BLaER1 treated with 17β-estradiol and CSF1 and Interleukin-3, amounts not matched to agents 10 nM and 100 nM (cell line): ENCODE measurements at regions not wholly inside any gene's neighbourhood (a gene's known extent, or its start where the extent isn't known, plus 50 kb on each side); places are given as distances from the start of the nearest gene placed in this dataset.

Experiments used
- H3K27ac ChIP-seq, 11 experiments: shearing (Covaris generic); formaldehyde crosslinking; 2 replicates each; pipeline ENCODE4 v1.8.1; 2022
- H3K27me3 ChIP-seq, 11 experiments: shearing (Covaris generic); formaldehyde crosslinking; 2 replicates each; pipeline ENCODE4 v1.8.1; 2022
- H3K36me3 ChIP-seq, 11 experiments: shearing (Covaris generic); formaldehyde crosslinking; 2 replicates each; pipeline ENCODE4 v1.8.1; 2022
- H3K4me1 ChIP-seq, 10 experiments: shearing (Covaris generic); formaldehyde crosslinking; 2 replicates each; pipeline ENCODE4 v1.8.1; 2022
- H3K4me2 ChIP-seq, 11 experiments: shearing (Covaris generic); formaldehyde crosslinking; 2 replicates each; pipeline ENCODE4 v1.8.1; 2022
- H3K4me3 ChIP-seq, 10 experiments: shearing (Covaris generic); formaldehyde crosslinking; 2 replicates each; pipeline ENCODE4 v1.8.1; 2022
- H3K9ac ChIP-seq, 11 experiments: shearing (Covaris generic); formaldehyde crosslinking; 2 replicates each; pipeline ENCODE4 v1.8.1; 2022
- H3K9me3 ChIP-seq, 11 experiments: shearing (Covaris generic); formaldehyde crosslinking; replicated peaks in 1 of 11; 2 replicates each; pipeline ENCODE4 v1.8.1; 2022
- H4K20me1 ChIP-seq, 11 experiments: shearing (Covaris generic); formaldehyde crosslinking; 2 replicates each; pipeline ENCODE4 v1.8.1; 2022
- Cebpa-rat ChIP-seq, 11 experiments: shearing (Covaris generic); IDR thresholded peaks; 2 replicates each; pipeline ENCODE4 v1.8.1; 2022

DNA sequence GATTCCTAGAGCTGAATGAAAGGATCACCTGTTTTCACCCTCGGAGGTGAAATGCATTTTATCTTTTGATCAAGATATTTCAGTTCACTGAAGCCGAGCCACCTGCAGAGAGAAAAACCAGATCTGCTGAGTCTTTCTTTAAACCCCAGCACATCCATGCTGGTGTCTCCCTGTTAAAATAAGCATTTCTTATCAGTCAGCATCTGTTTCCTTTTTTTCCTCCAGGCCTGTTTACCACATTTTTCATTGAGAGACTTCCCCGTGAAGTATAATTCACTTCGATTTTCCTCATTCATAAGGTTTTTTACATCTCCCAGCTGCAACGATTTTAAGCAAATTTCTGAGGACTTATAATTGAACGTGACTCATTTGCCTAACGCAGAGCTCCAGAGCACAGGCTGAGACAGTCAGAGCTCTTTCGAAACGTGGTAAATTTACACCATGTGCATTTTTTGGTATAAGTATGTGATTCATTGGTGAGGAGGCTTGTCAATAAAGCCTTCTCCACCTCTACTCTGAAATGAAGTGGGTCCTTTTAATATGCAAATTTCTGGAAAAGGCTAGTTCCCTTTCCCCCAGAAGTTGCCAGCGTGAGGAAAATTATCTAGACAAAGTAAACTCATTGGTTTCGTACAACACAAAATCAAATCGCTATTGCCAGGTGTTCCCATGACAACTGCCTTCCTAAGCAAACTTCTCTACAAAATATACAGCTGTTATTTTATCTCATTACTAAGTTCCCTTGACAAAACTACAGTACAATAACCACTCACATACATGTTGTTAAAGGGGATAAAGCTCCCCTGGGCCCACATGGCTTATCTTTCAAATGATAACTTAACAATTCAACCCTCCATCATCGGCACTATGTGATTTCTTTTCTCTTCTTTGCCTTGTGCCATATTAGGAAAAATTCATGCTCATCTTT, 374.8 kb upstream of the AKR1E2 start:
- no peak overlapping the region for H3K4me3 ChIP-seq
- H4K20me1 ChIP-seq, result no peaks in the 10 kb centered on the region
- peak overlapping the region in 1 of 11 experiments; percentile 29; a peak in 2 of 22 replicates for H3K9ac ChIP-seq
- peak overlapping the region in 6 of 11 experiments; percentile 5 to 56 (median 18); a peak in 7 of 22 replicates for H3K4me2 ChIP-seq
- H3K9me3 ChIP-seq, result peaks cover 0 to 4% (median 0%) of the 10 kb centered on the region in 11 experiments; a peak in 4 of 22 replicates
- peaks cover 0 to 16% (median 6%) of the 10 kb centered on the region in 10 experiments; a peak in 11 of 20 replicates for H3K4me1 ChIP-seq
- no peaks in the 10 kb centered on the region; a peak in 1 of 22 replicates for H3K27me3 ChIP-seq
- TF ChIP-seq Cebpa-rat (IDR thresholded peaks at IDR 0.05), result no peak
- peak overlapping the region in 1 of 11 experiments; percentile 58; a peak in 4 of 22 replicates for H3K27ac ChIP-seq
- H3K36me3 ChIP-seq, result no peaks in the 10 kb centered on the region

GRCh38 chr10:4450169-4450568, 375.8 kb upstream of the AKR1E2 start:
- H3K4me2 ChIP-seq, result peak overlapping the region in 2 of 11 experiments; percentile 15 to 56; a peak in 2 of 22 replicates
- H3K4me3 ChIP-seq, result no peak overlapping the region
- H3K4me1 ChIP-seq, result peaks cover 0 to 16% (median 6%) of the 10 kb centered on the region in 10 experiments; a peak in 11 of 20 replicates
- no peaks in the 10 kb centered on the region for H3K27me3 ChIP-seq
- peaks cover 0 to 11% (median under 1%) of the 10 kb centered on the region in 11 experiments; a peak in 11 of 22 replicates for H3K9me3 ChIP-seq
- no peaks in the 10 kb centered on the region for H3K36me3 ChIP-seq
- no peak overlapping the region for H3K9ac ChIP-seq
- H3K27ac ChIP-seq, result no peak overlapping the region
- no peaks in the 10 kb centered on the region for H4K20me1 ChIP-seq
- no peak for TF ChIP-seq Cebpa-rat (IDR thresholded peaks at IDR 0.05)

- no peaks in the 10 kb centered on the region for H3K27me3 ChIP-seq
Measured at GRCh38 chr10:4448030-4448429, 378.0 kb upstream of the AKR1E2 start.

DNA sequence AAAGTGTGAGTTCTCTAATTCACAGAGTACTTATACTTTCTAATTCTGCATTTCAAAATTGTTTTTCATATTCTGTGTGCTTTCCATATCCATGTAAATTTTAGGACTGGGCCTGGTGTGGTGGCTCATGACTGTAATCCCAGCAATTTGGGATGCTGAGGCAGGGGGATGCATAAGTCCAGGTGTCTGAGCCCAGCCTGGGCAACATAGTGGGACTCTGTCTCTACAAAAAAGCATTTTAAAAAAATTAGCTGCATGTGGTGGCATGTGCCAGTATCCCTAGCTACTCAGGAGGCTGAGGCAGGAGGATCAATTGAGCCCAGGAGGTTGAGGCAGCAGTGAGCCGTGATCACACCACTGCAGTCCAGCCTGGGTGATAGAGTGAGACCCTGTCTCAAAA, 382.6 kb upstream of the AKR1E2 start:
- TF ChIP-seq Cebpa-rat (IDR thresholded peaks at IDR 0.05), result no peak
- no peak overlapping the region for H3K4me3 ChIP-seq
- H3K4me2 ChIP-seq, result no peak overlapping the region
- no peaks in the 10 kb centered on the region for H4K20me1 ChIP-seq
- H3K27ac ChIP-seq, result no peak overlapping the region
- H3K9ac ChIP-seq, result no peak overlapping the region
- H3K36me3 ChIP-seq, result 0 out of 22 replicates have a peak, but pooled peaks cover 0 to 3% (median 0%) of the 10 kb centered on the region in 11 experiments
- H3K27me3 ChIP-seq, result no peaks in the 10 kb centered on the region
- peaks cover 0 to under 1% (median 0%) of the 10 kb centered on the region in 10 experiments; a peak in 2 of 20 replicates for H3K4me1 ChIP-seq
- H3K9me3 ChIP-seq, result peaks cover 14 to 55% (median 28%) of the 10 kb centered on the region in 11 experiments; a peak in 21 of 22 replicates

More at GRCh38 chr10:4448030-4448429, 378.0 kb upstream of the AKR1E2 start:
- TF ChIP-seq Cebpa-rat (IDR thresholded peaks at IDR 0.05), result no peak
- Histone ChIP-seq H3K4me2 (no peak overlapping the region), H3K36me3 (0 out of 22 replicates have a peak, but pooled peaks cover 0 to 3% (median 0%) of the 10 kb centered on the region in 11 experiments), H3K4me1 (peaks cover 0 to 16% (median 6%) of the 10 kb centered on the region in 10 experiments; a peak in 11 of 20 replicates), H3K9me3 (peaks cover 7 to 32% (median 19%) of the 10 kb centered on the region in 11 experiments; a peak in 21 of 22 replicates), H4K20me1 (no peaks in the 10 kb centered on the region), H3K27ac (no peak overlapping the region), H3K9ac (no peak overlapping the region), H3K4me3 (no peak overlapping the region)

DNA sequence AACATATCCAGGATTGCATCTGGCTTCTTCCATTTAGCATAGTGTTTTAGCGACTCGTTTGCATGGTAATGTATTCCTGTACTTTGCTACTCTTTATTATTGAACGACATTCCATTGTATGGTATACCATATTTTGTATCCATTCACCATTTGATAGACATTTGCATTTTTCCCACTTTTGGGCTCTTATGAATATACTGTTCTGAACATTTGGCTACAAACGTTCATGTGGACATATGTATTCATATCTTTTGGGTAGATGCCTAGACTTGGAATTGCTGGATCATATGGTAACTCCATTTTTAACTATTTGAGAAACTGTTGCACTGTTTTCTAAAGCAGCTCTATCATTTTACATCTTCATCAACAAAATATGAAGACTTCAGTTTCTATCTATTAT, 383.7 kb upstream of the AKR1E2 start:
- no peak for TF ChIP-seq Cebpa-rat (IDR thresholded peaks at IDR 0.05)
- Histone ChIP-seq H3K36me3 (0 out of 22 replicates have a peak, but pooled peaks cover 0 to 3% (median 0%) of the 10 kb centered on the region in 11 experiments), H3K9ac (no peak overlapping the region), H3K9me3 (peaks cover 14 to 55% (median 28%) of the 10 kb centered on the region in 11 experiments; a peak in 21 of 22 replicates), H3K4me1 (peaks cover 0 to 11% (median 0%) of the 10 kb centered on the region in 10 experiments; a peak in 3 of 20 replicates), H3K27ac (no peak overlapping the region), H3K4me3 (no peak overlapping the region), H3K27me3 (no peaks in the 10 kb centered on the region), H3K4me2 (no peak overlapping the region), H4K20me1 (no peaks in the 10 kb centered on the region)

DNA sequence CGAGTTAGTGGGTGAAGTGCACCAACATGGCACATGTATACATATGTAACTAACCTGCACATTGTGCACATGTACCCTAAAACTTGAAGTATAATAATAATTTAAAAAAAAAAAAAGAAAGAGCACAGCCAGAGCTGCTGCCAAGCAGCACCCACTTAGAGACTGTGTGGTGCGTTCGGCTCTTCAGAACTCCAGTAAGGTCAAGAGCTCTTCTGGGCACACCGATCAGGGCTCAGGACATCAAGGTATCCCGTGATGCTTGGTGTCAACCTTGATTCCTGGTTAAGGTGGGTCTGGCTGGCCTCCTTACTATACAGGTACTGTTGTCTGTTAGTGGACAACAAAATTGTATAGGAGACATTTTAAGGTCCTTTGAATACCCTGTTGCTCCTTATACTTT, 385.7 kb upstream of the AKR1E2 start:
- Histone ChIP-seq H3K27me3 (no peaks in the 10 kb centered on the region), H3K9me3 (peaks cover 14 to 47% (median 28%) of the 10 kb centered on the region in 11 experiments; a peak in 21 of 22 replicates), H4K20me1 (no peaks in the 10 kb centered on the region), H3K4me2 (no peak overlapping the region), H3K27ac (no peak overlapping the region), H3K9ac (no peak overlapping the region), H3K36me3 (0 out of 22 replicates have a peak, but pooled peaks cover 0 to 3% (median 0%) of the 10 kb centered on the region in 11 experiments), H3K4me3 (no peak overlapping the region), H3K4me1 (peaks cover 0 to 14% (median 0%) of the 10 kb centered on the region in 10 experiments; a peak in 3 of 20 replicates)
- no peak for TF ChIP-seq Cebpa-rat (IDR thresholded peaks at IDR 0.05)

DNA sequence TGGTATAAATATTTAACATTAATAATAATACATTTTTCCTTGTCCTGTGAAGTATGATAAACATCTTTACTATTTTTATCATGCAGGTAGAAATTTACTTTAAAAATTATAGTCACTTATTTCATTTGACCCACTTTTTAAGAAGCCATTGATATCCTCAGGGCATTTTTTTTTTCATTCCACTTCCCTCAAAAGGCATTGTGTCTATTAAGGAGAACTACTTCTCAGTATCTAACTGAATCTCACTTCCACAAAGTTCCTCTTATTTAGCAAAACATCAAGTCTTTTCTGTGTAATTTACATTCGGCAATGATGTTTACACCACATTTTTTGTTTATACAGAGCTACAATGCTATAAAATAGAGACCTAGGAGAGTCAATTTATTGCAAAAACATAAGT, 388.2 kb upstream of the AKR1E2 start:
- Histone ChIP-seq H3K27me3 (no peaks in the 10 kb centered on the region), H3K27ac (no peak overlapping the region), H4K20me1 (no peaks in the 10 kb centered on the region), H3K36me3 (no peaks in the 10 kb centered on the region), H3K4me1 (peaks cover 0 to 14% (median 0%) of the 10 kb centered on the region in 10 experiments; a peak in 3 of 20 replicates), H3K9ac (no peak overlapping the region), H3K9me3 (peaks cover 0 to 23% (median 9%) of the 10 kb centered on the region in 11 experiments; a peak in 14 of 22 replicates), H3K4me3 (no peak overlapping the region), H3K4me2 (no peak overlapping the region; a peak in 1 of 22 replicates)
- no peak for TF ChIP-seq Cebpa-rat (IDR thresholded peaks at IDR 0.05)

- peaks cover 0 to 16% (median 3%) of the 10 kb centered on the region in 11 experiments; a peak in 11 of 22 replicates for H3K9me3 ChIP-seq
- no peak overlapping the region for H3K4me3 ChIP-seq
- no peaks in the 10 kb centered on the region for H3K36me3 ChIP-seq
- no peaks in the 10 kb centered on the region for H3K27me3 ChIP-seq
- no peak overlapping the region for H3K4me2 ChIP-seq
- no peak overlapping the region for H3K27ac ChIP-seq
- TF ChIP-seq Cebpa-rat (IDR thresholded peaks at IDR 0.05), result no peak
- H4K20me1 ChIP-seq, result no peaks in the 10 kb centered on the region
- H3K9ac ChIP-seq, result no peak overlapping the region
- H3K4me1 ChIP-seq, result peaks cover 0 to 14% (median 0%) of the 10 kb centered on the region in 10 experiments; a peak in 3 of 20 replicates
Measured at GRCh38 chr10:4437061-4437460, 388.9 kb upstream of the AKR1E2 start.

DNA sequence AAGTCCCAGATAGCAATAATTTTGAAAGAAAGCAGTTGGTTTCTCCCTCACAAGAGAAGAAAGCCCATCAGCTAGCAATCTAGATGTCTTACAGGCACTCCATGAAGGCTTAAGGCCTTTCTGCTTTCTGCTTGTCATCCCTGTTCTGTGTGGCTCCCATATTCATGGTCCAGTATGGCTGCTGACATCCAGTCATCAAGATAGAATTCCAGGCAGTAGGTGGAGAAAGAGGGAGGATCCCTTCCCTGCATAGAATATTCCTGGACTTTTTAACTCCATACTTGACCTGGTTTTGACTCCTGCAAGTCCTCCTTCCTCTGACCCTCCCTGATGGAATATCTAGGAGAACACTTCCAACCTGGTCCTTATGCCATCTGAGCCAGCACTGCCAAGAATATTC, 389.9 kb upstream of the AKR1E2 start:
- H3K4me2 ChIP-seq, result no peak overlapping the region
- H3K27ac ChIP-seq, result no peak overlapping the region
- H3K4me1 ChIP-seq, result peaks cover 0 to 14% (median 0%) of the 10 kb centered on the region in 10 experiments; a peak in 3 of 20 replicates
- no peak for TF ChIP-seq Cebpa-rat (IDR thresholded peaks at IDR 0.05)
- no peaks in the 10 kb centered on the region for H3K36me3 ChIP-seq
- H3K4me3 ChIP-seq, result no peak overlapping the region
- no peak overlapping the region for H3K9ac ChIP-seq
- no peaks in the 10 kb centered on the region for H3K27me3 ChIP-seq
- H4K20me1 ChIP-seq, result no peaks in the 10 kb centered on the region
- peaks cover 0 to 8% (median 0%) of the 10 kb centered on the region in 11 experiments; a peak in 4 of 22 replicates for H3K9me3 ChIP-seq
